Adrenal gland (tissue), 5 donors: ENCODE measurements at regions not wholly inside any gene's neighbourhood (a gene's known extent, or its start where the extent isn't known, plus 50 kb on each side); places are given as distances from the start of the nearest gene placed in this dataset.

ENCODE experiments used
- POLR2A ChIP-seq, 2 donors: fragments of 450-650 bp; IDR thresholded peaks; one replicate each; pipeline ENCODE4 v1.6.1; 2017; ENCODE audit warnings: antibody characterized with exemption in 2 of 2, mild to moderate bottlenecking in 2 of 2, moderate library complexity in 1 of 2
- TF ChIP-seq, protein P1 (sequence below), 6 experiments: fragments of 450-650 bp in 4 of 6; fragments of 200-600 bp in 2 of 6; sonication (generic) in 1 of 6; IDR thresholded peaks; 1 replicate in 5 of 6; 2 replicates in 1 of 6; pipeline versions ENCODE4 v1.5.1 to v1.8.0; 2016 to 2021; ENCODE audit warnings: antibody characterized with exemption in 6 of 6, mild to moderate bottlenecking in 2 of 6, moderate library complexity in 1 of 6
- donor health status: DM: no; HTN: no; CAD: no.

DNA sequence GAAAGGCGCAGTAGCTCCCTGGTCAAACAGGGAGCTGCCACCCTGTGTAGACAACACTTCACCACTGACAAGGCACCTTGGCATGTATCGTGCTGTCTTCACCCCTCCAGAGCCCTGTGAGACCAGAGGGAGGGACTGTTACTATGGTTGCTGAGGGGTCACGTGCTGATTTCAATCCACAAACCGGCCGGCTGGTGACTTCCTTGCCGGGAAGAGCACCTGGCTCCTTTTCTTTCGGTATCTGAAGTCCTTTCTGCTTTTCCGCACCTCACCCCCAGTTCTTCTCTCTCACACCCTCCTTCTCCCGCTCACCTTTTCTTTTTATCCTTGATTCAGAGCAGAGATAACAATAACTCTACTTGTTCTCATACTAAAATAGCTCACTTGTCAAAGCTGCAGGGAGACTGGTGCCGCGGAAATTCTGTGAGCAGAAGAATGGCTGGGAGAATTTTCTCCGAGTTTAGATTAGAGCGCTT lies 327.2 kb downstream of the ZSWIM6 start:
- TF ChIP-seq, protein P1, sequence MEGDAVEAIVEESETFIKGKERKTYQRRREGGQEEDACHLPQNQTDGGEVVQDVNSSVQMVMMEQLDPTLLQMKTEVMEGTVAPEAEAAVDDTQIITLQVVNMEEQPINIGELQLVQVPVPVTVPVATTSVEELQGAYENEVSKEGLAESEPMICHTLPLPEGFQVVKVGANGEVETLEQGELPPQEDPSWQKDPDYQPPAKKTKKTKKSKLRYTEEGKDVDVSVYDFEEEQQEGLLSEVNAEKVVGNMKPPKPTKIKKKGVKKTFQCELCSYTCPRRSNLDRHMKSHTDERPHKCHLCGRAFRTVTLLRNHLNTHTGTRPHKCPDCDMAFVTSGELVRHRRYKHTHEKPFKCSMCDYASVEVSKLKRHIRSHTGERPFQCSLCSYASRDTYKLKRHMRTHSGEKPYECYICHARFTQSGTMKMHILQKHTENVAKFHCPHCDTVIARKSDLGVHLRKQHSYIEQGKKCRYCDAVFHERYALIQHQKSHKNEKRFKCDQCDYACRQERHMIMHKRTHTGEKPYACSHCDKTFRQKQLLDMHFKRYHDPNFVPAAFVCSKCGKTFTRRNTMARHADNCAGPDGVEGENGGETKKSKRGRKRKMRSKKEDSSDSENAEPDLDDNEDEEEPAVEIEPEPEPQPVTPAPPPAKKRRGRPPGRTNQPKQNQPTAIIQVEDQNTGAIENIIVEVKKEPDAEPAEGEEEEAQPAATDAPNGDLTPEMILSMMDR (IDR thresholded peaks at IDR 0.05): no peak
- TF ChIP-seq POLR2A (IDR thresholded peaks at IDR 0.05): no peak
